ENCODE measurements at regions not wholly inside any gene's neighbourhood (a gene's known extent, or its start where the extent isn't known, plus 50 kb on each side); places are given as distances from the start of the nearest gene placed in this dataset.

- no peak for DNase-seq (ENCODE audit: low spot score)
- WGBS (ENCODE audit: low lambda C conversion rate, missing lambda C conversion rate) = 75% methylated on average over 8 of the region's 8 CpGs
- TF ChIP-seq EZH2phosphoT487 (IDR thresholded peaks at IDR 0.05; ENCODE audit: low read depth, severe bottlenecking, unreplicated experiment) (no peak), EZH2 (IDR thresholded peaks at IDR 0.05; ENCODE audit: borderline replicate concordance) (no peak)
- TF ChIP-seq, protein P1, sequence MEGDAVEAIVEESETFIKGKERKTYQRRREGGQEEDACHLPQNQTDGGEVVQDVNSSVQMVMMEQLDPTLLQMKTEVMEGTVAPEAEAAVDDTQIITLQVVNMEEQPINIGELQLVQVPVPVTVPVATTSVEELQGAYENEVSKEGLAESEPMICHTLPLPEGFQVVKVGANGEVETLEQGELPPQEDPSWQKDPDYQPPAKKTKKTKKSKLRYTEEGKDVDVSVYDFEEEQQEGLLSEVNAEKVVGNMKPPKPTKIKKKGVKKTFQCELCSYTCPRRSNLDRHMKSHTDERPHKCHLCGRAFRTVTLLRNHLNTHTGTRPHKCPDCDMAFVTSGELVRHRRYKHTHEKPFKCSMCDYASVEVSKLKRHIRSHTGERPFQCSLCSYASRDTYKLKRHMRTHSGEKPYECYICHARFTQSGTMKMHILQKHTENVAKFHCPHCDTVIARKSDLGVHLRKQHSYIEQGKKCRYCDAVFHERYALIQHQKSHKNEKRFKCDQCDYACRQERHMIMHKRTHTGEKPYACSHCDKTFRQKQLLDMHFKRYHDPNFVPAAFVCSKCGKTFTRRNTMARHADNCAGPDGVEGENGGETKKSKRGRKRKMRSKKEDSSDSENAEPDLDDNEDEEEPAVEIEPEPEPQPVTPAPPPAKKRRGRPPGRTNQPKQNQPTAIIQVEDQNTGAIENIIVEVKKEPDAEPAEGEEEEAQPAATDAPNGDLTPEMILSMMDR (IDR thresholded peaks at IDR 0.05; ENCODE audit: poor library complexity) = no peak
- no peaks in the 10 kb centered on the region for H3K4me1 ChIP-seq (ENCODE audit: insufficient read depth)
- no peak overlapping the region for H2AFZ ChIP-seq
- no peaks in the 10 kb centered on the region for H3K36me3 ChIP-seq (replicated peaks; ENCODE audit: insufficient read depth, low read depth)
- no peaks in the 10 kb centered on the region for H3K27me3 ChIP-seq
- H3K9me2 ChIP-seq (replicated peaks; ENCODE audit: insufficient read depth) = no peaks in the 10 kb centered on the region
- H3K9me3 ChIP-seq (ENCODE audit: low read depth) = no peaks in the 10 kb centered on the region
- H3K27ac ChIP-seq = no peak overlapping the region
- no peak overlapping the region for H3K4me2 ChIP-seq
- no peaks in the 10 kb centered on the region for H4K20me1 ChIP-seq (ENCODE audit: insufficient read depth, poor library complexity, severe bottlenecking)
- no peaks in the 10 kb centered on the region for H3K79me2 ChIP-seq
- no peak overlapping the region for H3K4me3 ChIP-seq
Observed at GRCh38 chr13:106852436-106852835, 284.5 kb upstream of the ARGLU1 start.

DNA sequence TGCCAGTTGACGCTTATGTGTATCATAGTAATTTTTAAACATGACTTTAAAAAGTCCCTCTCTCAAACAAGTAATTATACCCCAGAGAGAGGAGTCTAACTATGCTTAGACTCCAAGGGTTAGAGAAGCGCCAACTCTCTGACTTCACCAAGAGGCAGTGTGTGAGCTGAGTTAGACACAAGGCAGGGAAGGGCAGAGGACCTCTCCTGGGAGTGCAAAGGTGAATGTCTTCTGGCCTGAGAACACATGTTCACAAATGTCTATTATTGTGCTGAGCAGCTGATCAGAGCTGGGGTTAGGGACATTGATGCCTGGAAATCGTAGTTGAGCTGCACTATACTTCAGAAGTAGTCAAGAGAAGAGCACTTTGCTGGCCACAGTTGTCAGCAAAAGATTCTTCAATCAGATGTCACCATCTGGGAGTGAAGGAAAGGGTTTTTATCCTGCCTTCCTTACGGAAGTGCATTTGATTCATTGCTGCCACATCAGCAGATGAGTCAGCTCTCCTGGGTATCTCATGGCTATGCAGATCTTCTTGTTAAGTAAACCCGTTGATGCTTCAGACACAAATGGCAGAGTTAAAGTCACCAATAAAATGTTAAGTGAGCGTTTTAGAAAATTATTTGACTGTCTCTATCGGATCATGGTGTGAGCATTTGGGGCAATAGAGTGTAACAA, 283.2 kb upstream of the ARGLU1 start:
- no peak for TF ChIP-seq EZH2 (IDR thresholded peaks at IDR 0.05; ENCODE audit: borderline replicate concordance)
- Histone ChIP-seq H3K4me2 (no peak overlapping the region), H3K9me2 (replicated peaks; ENCODE audit: insufficient read depth) (no peaks in the 10 kb centered on the region), H3K4me1 (ENCODE audit: insufficient read depth) (no peaks in the 10 kb centered on the region), H4K20me1 (ENCODE audit: insufficient read depth, poor library complexity, severe bottlenecking) (no peaks in the 10 kb centered on the region), H3K9me3 (ENCODE audit: low read depth) (no peaks in the 10 kb centered on the region), H3K27ac (no peak overlapping the region), H3K36me3 (replicated peaks; ENCODE audit: insufficient read depth, low read depth) (no peaks in the 10 kb centered on the region), H2AFZ (no peak overlapping the region), H3K79me2 (no peaks in the 10 kb centered on the region), H3K27me3 (no peaks in the 10 kb centered on the region), H3K4me3 (no peak overlapping the region)
- WGBS (ENCODE audit: low lambda C conversion rate, missing lambda C conversion rate) = 74% methylated on average over 7 of the region's 7 CpGs
- no peak for DNase-seq (ENCODE audit: low spot score)

DNA sequence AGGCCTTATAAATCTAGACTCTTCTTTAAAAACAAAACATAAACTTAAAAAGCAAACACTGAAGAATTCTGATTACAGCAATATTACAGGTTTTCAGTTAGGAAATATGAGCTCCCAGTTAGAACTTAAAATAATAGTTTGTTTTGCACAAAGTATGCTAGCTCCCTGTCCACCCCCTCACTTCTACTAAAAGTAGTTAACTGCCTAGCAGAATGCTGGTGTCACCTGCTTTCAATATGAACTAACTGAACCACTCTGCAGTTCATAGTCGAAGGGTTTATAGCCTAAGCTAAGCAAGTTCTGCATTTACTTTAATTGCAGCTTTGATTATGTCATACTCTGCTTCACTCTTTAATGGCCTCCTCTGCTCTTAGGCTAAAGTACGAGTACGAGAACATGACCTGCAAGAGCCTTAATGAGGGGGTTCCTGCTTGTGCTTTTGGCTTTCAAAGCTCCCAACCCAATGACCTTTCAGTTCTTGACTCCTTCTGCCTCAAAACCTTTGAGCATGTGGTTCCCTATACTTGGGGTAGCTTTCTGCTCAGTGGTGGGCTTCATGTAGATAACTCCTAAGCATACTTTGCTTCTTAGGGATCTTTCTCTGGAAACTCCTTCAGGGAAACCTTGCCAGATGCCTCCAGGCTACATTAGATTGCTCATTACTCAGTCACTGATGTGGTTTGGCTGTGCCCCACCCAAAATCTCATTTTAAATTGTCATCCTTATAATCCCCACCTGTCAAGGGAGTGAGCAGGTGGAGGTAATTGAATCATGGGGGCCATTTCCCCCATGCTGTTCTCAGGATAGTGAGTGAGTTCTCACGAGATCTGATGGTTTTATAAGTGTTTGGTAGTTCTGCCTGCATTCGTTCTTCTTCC, 278.9 kb upstream of the ARGLU1 start:
- H3K4me3 ChIP-seq = no peak overlapping the region
- WGBS (ENCODE audit: low lambda C conversion rate, missing lambda C conversion rate) = 78% methylated on average over 5 of the region's 5 CpGs
- no peaks in the 10 kb centered on the region for H3K4me1 ChIP-seq (ENCODE audit: insufficient read depth)
- H3K9me3 ChIP-seq (ENCODE audit: low read depth) = no peaks in the 10 kb centered on the region
- no peaks in the 10 kb centered on the region for H3K79me2 ChIP-seq
- H3K27me3 ChIP-seq = no peaks in the 10 kb centered on the region
- no peak for DNase-seq (ENCODE audit: low spot score)
- H3K27ac ChIP-seq = no peak overlapping the region
- no peak overlapping the region for H2AFZ ChIP-seq
- TF ChIP-seq, protein P1 (IDR thresholded peaks at IDR 0.05; ENCODE audit: poor library complexity) = no peak
- no peak for TF ChIP-seq EZH2phosphoT487 (IDR thresholded peaks at IDR 0.05; ENCODE audit: low read depth, severe bottlenecking, unreplicated experiment)
- TF ChIP-seq EZH2 (IDR thresholded peaks at IDR 0.05; ENCODE audit: borderline replicate concordance) = no peak
- no peak overlapping the region for H3K4me2 ChIP-seq
- H3K9me2 ChIP-seq (replicated peaks; ENCODE audit: insufficient read depth) = no peaks in the 10 kb centered on the region
- H4K20me1 ChIP-seq (ENCODE audit: insufficient read depth, poor library complexity, severe bottlenecking) = no peaks in the 10 kb centered on the region
- no peaks in the 10 kb centered on the region for H3K36me3 ChIP-seq (replicated peaks; ENCODE audit: insufficient read depth, low read depth)

DNA sequence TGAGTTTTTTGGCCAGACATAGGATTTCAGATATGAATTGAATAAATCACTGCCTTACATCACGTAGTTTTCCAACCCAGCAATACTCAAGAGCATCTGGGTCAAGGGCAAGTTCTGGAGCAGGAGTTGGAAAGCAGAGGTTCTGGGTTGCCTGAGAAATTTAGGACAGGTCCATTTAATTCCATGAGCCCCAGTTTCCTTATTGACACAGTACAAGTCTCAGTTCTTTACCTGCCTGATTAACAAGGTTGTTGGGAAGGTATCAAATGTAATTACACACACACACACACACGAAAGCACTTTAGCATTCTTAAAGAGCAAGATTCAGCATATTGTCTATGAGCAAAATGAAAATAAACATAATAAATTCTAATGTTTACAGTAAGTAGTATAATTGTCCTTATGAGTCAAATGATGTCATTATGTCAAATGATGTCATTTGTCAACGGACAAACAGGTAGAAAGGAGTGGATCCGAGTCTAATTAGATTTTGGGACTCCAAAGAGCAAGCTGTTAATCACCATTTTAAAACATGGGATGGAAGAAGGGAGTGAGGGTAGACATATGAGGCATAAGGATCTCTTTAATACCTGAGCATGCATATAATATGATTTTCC, 268.4 kb upstream of the ARGLU1 start:
- no peak for DNase-seq (ENCODE audit: low spot score)
- H4K20me1 ChIP-seq (ENCODE audit: insufficient read depth, poor library complexity, severe bottlenecking) = no peaks in the 10 kb centered on the region
- H3K4me1 ChIP-seq (ENCODE audit: insufficient read depth) = peaks cover 4% of the 10 kb centered on the region
- no peak overlapping the region for H3K27ac ChIP-seq
- WGBS (ENCODE audit: low lambda C conversion rate, missing lambda C conversion rate) = 70% methylated on average over 4 of the region's 4 CpGs
- no peaks in the 10 kb centered on the region for H3K36me3 ChIP-seq (replicated peaks; ENCODE audit: insufficient read depth, low read depth)
- H3K4me3 ChIP-seq = no peak overlapping the region
- no peak overlapping the region for H3K4me2 ChIP-seq
- H3K9me2 ChIP-seq (replicated peaks; ENCODE audit: insufficient read depth) = no peaks in the 10 kb centered on the region
- H3K79me2 ChIP-seq = no peaks in the 10 kb centered on the region
- no peak for TF ChIP-seq EZH2phosphoT487 (IDR thresholded peaks at IDR 0.05; ENCODE audit: low read depth, severe bottlenecking, unreplicated experiment)
- TF ChIP-seq EZH2 (IDR thresholded peaks at IDR 0.05; ENCODE audit: borderline replicate concordance) = no peak
- TF ChIP-seq, protein P1 (IDR thresholded peaks at IDR 0.05; ENCODE audit: poor library complexity) = no peak
- no peaks in the 10 kb centered on the region for H3K9me3 ChIP-seq (ENCODE audit: low read depth)
- H2AFZ ChIP-seq = no peak overlapping the region
- no peaks in the 10 kb centered on the region for H3K27me3 ChIP-seq

Data from hepatocyte (in vitro differentiated cells).